ENCODE measurements at regions not wholly inside any gene's neighbourhood (a gene's known extent, or its start where the extent isn't known, plus 50 kb on each side); places are given as distances from the start of the nearest gene placed in this dataset.

- DNase-seq (ENCODE audit: low read depth, low spot score) = no peak
- intact Hi-C loops (cut with micrococcal nuclease) (loop anchor here (1.0 to 2.0 kb wide), 5 partner anchors 13 to 181 kb away; no protein-coding TSS in a partner anchor), dilution Hi-C loops (cut with MboI; ENCODE audit: extremely low pct_ligation_motif_present, low sequenced_read_pairs) (no loop called here)
- CTCF ChIA-PET = interaction anchor here (0.8 to 2.9 kb wide), 11 partner anchors 9 to 57 kb away, joined by 3 to 14 read pairs (median 4); no protein-coding TSS in a partner anchor
- Histone ChIP-seq H3K27me3 (ENCODE audit: control insufficient read depth in 2 of 2, insufficient read depth in 2 of 2, low read length in 2 of 2) (no peaks in the 10 kb centered on the region), H3K4me2 (ENCODE audit: insufficient read depth, low read length) (no peak overlapping the region), H3K9me3 (replicated peaks; ENCODE audit: control insufficient read depth, insufficient read depth, low read length) (no peaks in the 10 kb centered on the region), H3K9me1 (replicated peaks; ENCODE audit: control insufficient read depth, extremely low read depth, insufficient read depth, low read length) (no peaks in the 10 kb centered on the region), H3K4me3 (replicated peaks in 1 of 3; ENCODE audit: insufficient read depth in 1 of 3, low read depth in 1 of 3, low read length in 3 of 3) (no peak overlapping the region), H3K4me1 (ENCODE audit: control insufficient read depth, extremely low read depth, insufficient read depth, low read length) (peaks cover 24% of the 10 kb centered on the region), H3K27ac (ENCODE audit: insufficient read depth, low read depth, low read length) (peak overlapping the region; percentile 72), H3K36me3 (ENCODE audit: control insufficient read depth in 2 of 2, extremely low read depth in 1 of 2, insufficient read depth in 2 of 2, low read length in 2 of 2) (no peaks in the 10 kb centered on the region), H2AFZ (ENCODE audit: low read depth, low read length) (no peak overlapping the region), H3K79me2 (ENCODE audit: control insufficient read depth, insufficient read depth, low read length) (no peaks in the 10 kb centered on the region), H4K20me1 (replicated peaks; ENCODE audit: control insufficient read depth, extremely low read depth, insufficient read depth, low read length) (no peaks in the 10 kb centered on the region), H3K9ac (replicated peaks; ENCODE audit: extremely low read depth, insufficient read depth, low read length) (peak overlapping the region; percentile 35)
- POLR2A ChIA-PET = interaction anchor here (0.7 to 1.2 kb wide), 3 partner anchors 8 to 58 kb away, joined by 3 read pairs; no protein-coding TSS in a partner anchor
- BruUV-seq (replicated peaks) = no TSS peak
- FAIRE-seq = no peak
- TF ChIP-seq POLR2A (IDR thresholded peaks at IDR 0.05; ENCODE audit: low read depth, low read length) (no peak), EZH2 (IDR thresholded peaks at IDR 0.05; ENCODE audit: borderline replicate concordance, low read depth, low read length, severe bottlenecking) (no peak), CTCF (IDR thresholded peaks at IDR 0.05; ENCODE audit: extremely low read depth in 1 of 2, insufficient read depth in 1 of 2, low read depth in 1 of 2, low read length in 2 of 2) (no peak), JUN (IDR thresholded peaks at IDR 0.05; ENCODE audit: borderline replicate concordance, insufficient read depth, insufficient read length, low read depth) (no peak), FOS (IDR thresholded peaks at IDR 0.05; ENCODE audit: borderline replicate concordance, insufficient read depth, low read length) (no peak), MYC (IDR thresholded peaks at IDR 0.05; ENCODE audit: low read depth, low read length) (no peak), POLR2AphosphoS5 (IDR thresholded peaks at IDR 0.05; ENCODE audit: insufficient read depth, low read depth, low read length) (no peak), GATA2 (IDR thresholded peaks at IDR 0.05; ENCODE audit: insufficient read depth, insufficient read length, low read depth, low read length) (no peak), MAX (IDR thresholded peaks at IDR 0.05; ENCODE audit: insufficient read depth, insufficient read length) (no peak)
Measured at GRCh38 chr1:234543442-234544086, 64.6 kb upstream of the TARBP1 start.
